ENCODE measurements at regions not wholly inside any gene's neighbourhood (a gene's known extent, or its start where the extent isn't known, plus 50 kb on each side); places are given as distances from the start of the nearest gene placed in this dataset.

GRCh38 chr2:201983800-201984199 lies 49.9 kb upstream of the FZD7 start:
- in situ Hi-C loops (cut with HindIII; ENCODE audit: low pct_unique_long_range_greater_than_20kb, low sequenced_read_pairs) = no loop called here
- TF ChIP-seq JUND (IDR thresholded peaks at IDR 0.05; ENCODE audit: low read depth) = no peak
- DNase-seq (ENCODE audit: low read depth in 1 of 2, low spot score in 1 of 2) = no peak
